Muscle of arm (tissue), 1 donor: ENCODE measurements at regions not wholly inside any gene's neighbourhood (a gene's known extent, or its start where the extent isn't known, plus 50 kb on each side); places are given as distances from the start of the nearest gene placed in this dataset.
"Not testable (repeated sequence)": the region's sequence is repeated elsewhere in the genome, so short reads cannot be mapped to it uniquely, and the experiment has no call there.

Experiments used
- DNase-seq: peaks from one replicate; pipeline ENCODE4 v3.0.0-alpha.2; 2013

- no peak for DNase-seq
Observed at GRCh38 chr12:18008642-18009041, 81.4 kb downstream of the RERGL start.

- DNase-seq: no peak
Observed at GRCh38 chr12:17999174-17999801, 90.7 kb downstream of the RERGL start.

DNA sequence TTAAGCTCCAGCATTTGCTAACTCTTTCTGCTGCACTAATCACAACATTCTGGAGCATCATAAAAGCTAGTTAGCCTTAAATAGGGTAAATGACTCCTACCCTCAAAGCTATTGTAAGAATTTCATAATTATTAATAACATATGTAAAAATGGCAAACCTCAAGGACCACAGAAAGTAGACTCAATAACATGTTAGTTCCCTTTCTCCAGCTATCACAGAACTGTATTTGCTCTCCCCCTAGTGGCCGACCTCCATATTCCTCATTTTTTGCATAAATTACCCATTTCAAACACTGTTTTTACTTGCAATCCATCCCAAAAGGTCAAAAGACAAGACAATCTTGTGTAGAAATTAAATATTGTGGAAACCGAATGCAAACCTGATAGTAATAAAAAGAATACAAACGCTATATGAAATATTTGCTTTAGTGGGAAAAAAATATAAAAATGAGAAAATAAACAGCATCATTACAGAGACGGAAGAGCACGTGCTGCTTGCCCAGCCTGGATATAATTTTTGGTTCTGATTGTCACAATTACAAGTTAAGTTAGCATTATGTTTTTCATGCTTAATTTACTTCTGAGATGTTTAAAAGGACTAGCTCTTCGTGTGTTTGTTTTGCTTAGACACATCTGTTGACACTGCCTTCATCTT lies 97.9 kb downstream of the RERGL start:
- peak; percentile 48 for DNase-seq

- no peak for DNase-seq
Observed at GRCh38 chr12:17982556-17982955, 107.4 kb downstream of the RERGL start.

- DNase-seq: no peak
Observed at GRCh38 chr12:17976202-17976601, 113.8 kb downstream of the RERGL start.

- DNase-seq: no peak
Observed at GRCh38 chr12:17975763-17976162, 114.2 kb downstream of the RERGL start.

GRCh38 chr12:17975239-17975638 lies 114.8 kb downstream of the RERGL start:
- DNase-seq: no peak

DNA sequence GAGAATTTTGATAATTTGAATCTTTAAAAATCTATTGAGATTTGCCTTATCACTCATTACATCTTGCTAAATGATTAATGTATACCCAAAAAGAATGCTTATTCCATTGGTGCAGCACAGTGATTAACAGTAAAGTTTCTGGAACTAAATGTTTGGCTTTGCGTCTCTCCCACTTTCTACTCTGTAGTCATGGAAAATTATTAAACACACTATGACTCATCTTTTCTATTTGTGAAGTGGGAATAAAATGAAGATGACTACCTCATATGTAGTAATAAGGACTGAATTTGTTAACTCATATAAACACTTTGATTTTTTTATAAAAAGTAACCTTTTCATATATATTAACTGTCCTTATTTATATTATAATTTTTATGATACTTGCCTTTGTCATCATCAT lies 118.1 kb downstream of the RERGL start:
- no peak for DNase-seq

DNA sequence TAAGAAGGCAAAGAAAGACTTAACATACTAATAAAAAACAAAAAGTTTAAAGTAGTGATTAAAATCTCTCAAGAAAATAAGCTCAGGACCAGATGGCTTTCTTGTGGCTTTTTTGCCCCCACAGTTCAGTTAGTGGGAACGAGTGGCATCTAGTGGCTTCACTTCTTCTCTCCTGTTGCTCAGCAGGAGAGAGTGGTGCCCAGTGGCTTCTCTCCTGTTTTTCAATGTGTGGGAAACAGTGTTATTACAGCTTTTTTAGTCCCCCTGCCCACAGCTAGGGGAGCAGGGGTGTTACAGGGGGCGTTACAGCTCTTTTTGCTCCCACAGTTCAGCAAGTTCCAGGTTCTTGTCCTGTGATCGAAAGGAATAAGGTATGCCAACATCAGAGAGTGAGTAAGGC lies 135.2 kb downstream of the RERGL start:
- DNase-seq: no peak

DNA sequence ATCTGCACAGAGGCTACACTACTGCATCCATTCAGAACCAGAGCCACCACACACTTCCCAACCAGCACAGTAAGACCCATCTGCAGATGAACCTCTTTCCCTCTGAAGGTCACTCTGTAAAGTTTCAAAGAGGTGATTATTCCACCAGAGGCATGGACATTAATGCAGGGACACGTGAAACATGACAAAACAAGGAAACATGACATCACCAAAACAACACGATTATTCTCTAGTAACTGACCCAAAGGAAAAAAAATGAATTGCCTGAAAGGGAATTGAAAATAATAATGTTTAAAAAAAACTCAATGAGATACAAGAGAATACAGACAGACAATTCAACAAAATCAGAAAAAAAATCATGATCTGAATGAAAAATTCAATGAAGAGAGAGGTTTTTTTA lies 139.1 kb downstream of the RERGL start:
- no peak for DNase-seq

- no peak for DNase-seq
Observed at GRCh38 chr12:17949558-17950141, 140.3 kb downstream of the RERGL start.

DNA sequence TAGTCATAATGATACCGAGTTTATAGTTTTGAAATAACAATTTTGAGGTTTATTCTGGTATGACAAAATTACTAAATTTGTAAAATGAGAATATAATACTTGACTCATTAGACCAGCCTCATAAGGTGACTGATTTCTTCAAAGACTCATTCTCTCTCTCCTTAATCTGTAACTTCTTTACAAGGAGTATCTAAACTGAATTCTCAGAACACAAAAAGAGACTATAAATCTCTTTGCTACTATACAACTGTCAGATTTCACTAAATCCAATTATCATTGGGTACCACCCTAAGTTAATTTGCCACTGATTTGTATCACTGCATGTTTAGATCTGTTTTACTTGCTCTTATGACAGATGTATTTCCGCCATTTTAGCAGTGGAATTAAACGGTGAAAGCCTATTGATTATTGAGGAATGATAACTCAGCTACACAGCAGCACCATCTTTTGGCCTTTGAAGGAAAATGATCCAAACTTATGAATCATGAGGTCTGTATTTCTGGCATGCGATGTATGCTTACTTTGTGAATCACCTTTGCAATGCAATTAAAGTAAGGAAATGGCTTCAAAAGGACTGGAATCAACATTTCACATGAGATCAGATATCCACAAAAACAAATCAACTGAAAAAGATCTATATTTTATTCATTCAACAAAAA lies 161.2 kb downstream of the RERGL start:
- no peak for DNase-seq

DNA sequence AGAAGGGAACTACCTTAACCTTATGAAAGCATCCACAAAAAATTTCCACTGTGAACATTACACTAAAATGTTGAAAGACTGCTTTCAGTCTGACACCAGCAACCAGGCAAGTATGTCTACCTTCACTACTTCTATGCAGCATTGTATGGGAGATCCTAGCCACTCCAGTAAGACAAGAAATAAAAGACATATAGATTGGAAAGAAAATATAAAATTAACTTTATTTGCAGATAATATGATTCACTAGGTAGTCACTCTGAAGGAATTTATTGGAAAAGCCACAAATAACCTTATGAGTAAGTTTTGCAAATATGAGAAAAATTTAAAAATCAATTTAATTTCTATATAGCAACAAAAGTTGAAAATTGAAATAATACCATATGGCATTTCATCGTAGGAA lies 172.0 kb downstream of the RERGL start:
- no peak for DNase-seq

DNA sequence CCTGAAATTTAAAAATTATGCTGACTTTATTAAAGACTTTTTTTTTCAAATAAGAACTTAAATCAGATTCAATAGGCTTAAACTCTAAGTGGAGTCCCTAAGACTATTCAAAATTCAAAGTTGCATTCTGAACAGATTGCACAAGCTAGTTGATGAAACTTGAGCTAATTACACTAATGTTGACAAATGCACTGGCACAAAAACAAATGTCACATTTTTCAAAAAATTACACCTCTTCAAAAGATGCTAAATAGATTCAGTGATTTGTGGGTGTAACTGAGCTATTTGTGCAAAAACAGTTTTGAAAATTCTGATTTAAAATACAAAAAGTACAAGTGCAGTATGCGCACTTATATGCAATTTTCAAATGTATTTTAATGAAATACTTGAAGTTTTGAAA lies 205.4 kb downstream of the RERGL start:
- no peak for DNase-seq

GRCh38 chr12:17878714-17879113 lies 211.3 kb downstream of the RERGL start:
- no peak for DNase-seq

DNA sequence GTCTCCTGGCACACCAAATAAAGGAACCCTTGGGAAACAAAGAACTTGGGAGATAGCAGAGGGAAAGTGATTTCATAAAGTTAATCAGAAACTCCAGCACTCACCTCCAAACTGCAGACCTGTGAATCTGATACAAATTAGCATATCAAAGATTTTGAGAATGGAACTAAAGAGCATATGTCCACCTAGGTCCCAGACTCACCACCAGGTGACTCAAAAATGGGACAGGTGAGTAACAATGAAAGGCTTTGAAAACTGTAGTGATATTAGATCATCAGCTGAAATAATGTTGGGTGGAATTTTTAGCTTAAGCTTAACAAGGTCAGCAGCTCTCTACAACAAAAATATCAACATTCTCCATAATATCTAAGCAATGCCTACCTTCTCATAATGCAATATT lies 214.8 kb downstream of the RERGL start:
- no peak for DNase-seq

- no peak for DNase-seq
Observed at GRCh38 chr12:17866802-17867201, 223.2 kb downstream of the RERGL start.

DNA sequence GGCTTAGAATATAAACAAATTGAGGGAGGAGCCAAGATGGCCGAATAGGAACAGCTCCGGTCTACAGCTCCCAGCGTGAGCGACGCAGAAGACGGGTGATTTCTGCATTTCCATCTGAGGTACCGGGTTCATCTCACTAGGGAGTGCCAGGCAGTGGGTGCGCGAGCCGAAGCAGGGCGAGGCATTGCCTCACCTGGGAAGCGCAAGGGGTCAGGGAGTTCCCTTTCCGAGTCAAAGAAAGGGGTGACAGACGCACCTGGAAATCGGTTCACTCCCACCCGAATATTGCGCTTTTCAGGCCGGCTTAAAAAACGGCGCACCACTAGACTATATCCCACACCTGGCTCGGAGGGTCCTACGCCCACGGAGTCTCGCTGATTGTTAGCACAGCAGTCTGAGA lies 234.4 kb downstream of the RERGL start:
- not testable (repeated sequence) for DNase-seq

DNA sequence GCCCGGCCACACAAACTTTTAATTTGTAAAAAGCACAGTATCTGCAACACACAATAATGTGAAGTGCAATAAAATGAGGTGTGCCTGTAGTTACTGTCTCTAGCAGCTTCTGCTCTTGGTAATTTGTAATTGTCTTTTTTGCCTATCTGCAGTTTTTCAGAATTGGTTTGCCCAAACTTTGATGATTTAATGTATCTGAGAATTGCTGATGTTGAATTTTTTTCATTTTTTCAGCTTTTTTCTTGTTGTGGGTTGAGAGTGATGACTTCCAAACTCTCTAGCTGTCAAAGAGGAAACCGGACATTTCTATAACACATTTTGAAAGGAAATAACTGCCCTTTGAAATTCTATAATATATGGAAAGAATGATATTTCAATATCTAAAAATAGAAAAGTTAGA lies 236.9 kb downstream of the RERGL start:
- no peak for DNase-seq

GRCh38 chr12:17841496-17841895 lies 248.5 kb downstream of the RERGL start:
- no peak for DNase-seq

- no peak for DNase-seq
Observed at GRCh38 chr12:17829813-17830212, 260.2 kb downstream of the RERGL start.

GRCh38 chr12:17818931-17819330 lies 271.1 kb downstream of the RERGL start:
- no peak for DNase-seq

DNA sequence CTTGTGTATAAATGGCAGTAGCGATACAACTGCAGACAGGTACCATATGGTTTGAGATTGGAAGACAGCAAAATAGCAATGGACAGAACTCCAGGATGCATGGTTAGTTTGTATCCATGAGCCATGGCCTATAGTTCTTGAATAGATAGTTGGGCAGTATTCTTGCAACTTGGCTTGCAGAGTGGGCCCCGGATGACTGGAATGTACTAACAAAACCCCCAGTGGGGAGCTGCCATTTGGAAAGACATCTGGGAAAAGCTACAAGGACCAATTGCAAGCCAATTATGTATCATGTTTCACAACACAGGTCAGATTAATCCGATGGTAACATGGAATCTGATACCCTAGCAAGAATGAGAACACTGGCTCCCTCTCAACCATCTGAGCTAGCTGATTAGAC lies 279.6 kb downstream of the RERGL start:
- no peak for DNase-seq
